ENCODE measurements at regions not wholly inside any gene's neighbourhood (a gene's known extent, or its start where the extent isn't known, plus 50 kb on each side); places are given as distances from the start of the nearest gene placed in this dataset.
"Not testable (repeated sequence)": the region's sequence is repeated elsewhere in the genome, so short reads cannot be mapped to it uniquely, and the experiment has no call there.

GRCh38 chr6:80407976-80408375 lies 301.5 kb downstream of the BCKDHB start:
- TF ChIP-seq CTCF (IDR thresholded peaks at IDR 0.05; ENCODE audit: low read length); EZH2 (IDR thresholded peaks at IDR 0.05; ENCODE audit: borderline replicate concordance, low read length): not testable (repeated sequence)

All from OCI-LY1 (cell line).